Lung (tissue), 1 donor: ENCODE measurements at regions not wholly inside any gene's neighbourhood (a gene's known extent, or its start where the extent isn't known, plus 50 kb on each side); places are given as distances from the start of the nearest gene placed in this dataset. TPM values are rescaled to one million over a fixed set of nuclear protein-coding genes. Genes with fewer than 3 reads are reported as not detected.

Source experiments
- small RNA-seq: library from RNA; depleted of rRNA; stranded (forward); fragments of <200 nt; gene quantifications from one replicate; pipeline ENCODE3, GENCODE V24; 2014; ENCODE audit warnings: low replicate concordance

Small RNA genes in the stretch of these regions (small RNA-seq; reads per million reads assigned to genes)
- gene AL138889.2 (not detected), gene MIR7159 (not detected)
